Activated CD8-positive, alpha-beta memory T cell treated with anti-CD3 and anti-CD28 coated beads for 1 hour (primary cell): ENCODE measurements at regions not wholly inside any gene's neighbourhood (a gene's known extent, or its start where the extent isn't known, plus 50 kb on each side); places are given as distances from the start of the nearest gene placed in this dataset.
"Not testable (repeated sequence)": the region's sequence is repeated elsewhere in the genome, so short reads cannot be mapped to it uniquely, and the experiment has no call there.

ENCODE experiments used
- DNase-seq, 2 donors: peaks; one replicate each; pipeline ENCODE4 v3.0.0-alpha.2; 2020; ENCODE audit warnings: low read depth in 1 of 2; ENCODE audit errors: extremely low read depth in 1 of 2

DNA sequence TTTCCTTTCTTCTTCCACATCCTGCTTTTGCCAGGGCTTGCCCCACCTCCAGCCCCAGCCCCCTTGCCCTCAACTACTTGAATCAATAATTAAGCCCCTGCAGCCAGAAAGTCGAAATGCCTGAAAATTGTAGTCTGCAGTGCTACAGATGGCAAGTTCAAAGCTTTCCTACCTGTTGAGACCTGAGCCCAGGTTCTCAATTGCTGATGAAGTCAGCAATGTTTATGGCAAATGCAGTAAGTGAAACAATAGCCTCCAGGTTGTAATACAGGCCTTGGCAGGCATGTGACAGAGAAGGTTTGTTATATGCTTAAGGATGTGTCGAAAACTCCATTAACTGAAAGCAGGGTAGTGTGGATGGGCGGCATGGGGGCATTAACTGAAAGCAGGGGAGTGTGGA, 181.1 kb upstream of the SESN3 start:
- DNase-seq, result no peak

DNA sequence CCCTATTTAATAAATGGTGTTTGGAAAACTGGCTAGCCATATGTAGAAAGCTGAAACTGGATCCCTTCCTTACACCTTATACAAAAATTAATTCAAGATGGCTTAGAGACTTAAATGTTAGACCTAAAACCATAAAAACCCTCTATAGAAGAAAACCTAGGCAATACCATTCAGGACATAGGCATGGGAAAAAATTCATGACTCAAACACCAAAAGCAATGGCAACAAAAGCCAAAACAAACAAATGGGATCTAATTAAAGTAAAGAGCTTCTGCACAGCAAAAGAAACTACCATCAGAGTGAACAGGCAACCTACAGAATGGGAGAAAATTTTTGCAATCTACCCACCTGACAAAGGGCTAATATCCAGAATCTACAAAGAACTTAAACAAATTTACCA, 179.7 kb upstream of the SESN3 start:
- not testable (repeated sequence) for DNase-seq

DNA sequence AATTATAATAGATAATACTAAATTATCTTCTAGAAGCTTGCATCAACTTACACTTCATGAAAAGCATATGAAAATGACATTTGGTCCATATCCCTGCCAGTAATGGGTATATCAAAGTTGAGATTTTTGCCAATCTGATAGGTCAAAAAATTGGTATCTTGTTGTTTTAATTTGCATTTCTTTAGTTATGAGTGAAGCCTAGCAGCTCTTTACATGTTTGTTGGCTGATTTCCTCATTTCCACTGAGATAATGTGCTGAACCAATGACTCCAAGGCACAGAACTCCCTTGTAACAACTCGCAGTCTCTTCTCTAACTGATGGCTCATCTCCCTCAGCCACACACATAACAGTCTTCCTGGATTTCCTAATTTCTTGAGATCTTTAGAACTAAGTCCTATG, 175.3 kb upstream of the SESN3 start:
- no peak for DNase-seq

DNA sequence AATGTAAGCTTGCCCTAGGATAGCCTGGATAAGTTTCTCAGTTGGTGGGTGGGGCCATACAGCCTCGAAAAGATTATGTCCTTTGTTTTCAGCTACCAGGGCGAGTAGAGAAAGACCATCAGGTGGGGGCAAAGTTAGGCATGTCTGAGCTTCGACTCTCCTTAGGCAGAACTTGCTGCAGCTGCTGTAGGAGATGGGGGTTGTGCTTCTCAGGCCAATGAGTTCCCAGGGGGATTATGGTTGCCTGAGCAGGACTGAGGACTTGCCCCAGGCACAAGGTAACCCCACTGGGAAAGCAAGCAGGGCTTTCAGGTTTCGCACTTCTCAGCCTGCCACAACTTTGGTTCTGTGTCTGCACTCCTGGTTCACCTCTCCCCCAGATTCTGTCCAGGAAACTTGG, 173.4 kb upstream of the SESN3 start:
- no peak for DNase-seq

DNA sequence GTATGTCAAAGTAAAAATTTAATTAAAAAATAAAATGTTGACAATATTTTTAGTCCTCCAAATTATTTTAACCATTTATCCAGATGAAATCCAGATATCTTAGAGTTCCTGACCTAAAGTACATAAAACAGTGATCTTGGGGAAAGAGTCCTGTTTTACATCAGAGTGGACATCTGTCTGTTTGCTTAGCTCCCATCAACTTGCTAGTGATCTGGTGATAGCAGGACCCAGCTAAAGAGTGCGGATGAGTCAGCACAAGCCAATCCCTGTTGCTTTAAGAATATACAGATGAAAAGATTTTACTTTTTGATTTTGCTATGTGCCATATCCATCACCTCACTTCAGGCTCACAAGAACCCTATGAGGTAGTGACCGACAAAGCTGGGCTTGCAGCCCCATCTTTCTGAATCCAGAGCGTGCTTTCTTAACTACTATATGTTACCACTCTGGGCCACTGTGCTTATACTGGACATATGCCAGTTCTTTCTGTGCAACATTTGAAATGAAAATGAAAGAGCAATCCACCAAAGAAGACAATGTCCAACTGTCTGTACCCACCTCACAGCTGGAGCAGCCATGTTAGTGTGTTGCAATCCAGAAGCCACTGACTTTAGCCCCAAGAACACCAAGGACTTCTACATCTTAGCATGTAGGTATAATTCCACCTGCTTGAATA, 167.6 kb upstream of the SESN3 start:
- DNase-seq, result no peak

DNA sequence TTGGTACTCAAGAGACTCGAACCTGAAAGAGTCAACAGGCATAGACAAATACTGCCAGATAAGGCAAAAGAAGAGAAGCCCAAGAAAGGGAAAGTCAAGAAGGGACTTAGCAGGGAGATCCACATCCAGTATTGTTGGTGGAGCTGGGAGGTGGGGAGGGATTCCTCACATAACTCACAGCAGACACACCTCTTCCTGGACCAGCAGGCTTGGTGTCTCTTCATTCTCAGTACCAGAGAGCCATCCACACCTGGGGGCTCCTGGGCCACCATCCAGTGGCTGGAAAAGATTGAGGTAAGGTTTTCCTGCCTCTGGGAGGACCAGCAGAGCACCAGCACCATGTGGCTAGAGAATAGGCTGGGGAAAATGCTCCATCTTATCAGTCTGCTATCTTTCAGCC, 161.6 kb upstream of the SESN3 start:
- no peak for DNase-seq

DNA sequence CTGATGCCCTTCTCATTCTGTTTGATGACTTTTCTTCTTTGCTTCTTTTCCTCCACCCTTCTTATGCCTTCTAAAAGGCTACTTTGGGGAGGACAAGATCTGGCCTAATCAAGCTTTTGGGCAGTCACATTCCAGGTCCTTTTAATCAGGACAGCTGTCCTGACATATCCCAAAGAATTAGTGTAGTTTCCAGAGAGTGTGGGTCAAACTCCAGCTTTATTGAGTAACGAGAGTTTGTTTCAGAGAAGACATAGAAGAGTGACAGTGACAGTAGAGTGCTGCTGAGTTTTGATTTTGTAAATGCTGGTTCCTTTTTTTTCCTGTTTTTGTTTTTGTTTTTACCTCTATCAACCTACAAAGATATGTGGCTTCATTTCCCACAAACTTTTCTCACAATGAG, 158.4 kb upstream of the SESN3 start:
- DNase-seq, result no peak

DNA sequence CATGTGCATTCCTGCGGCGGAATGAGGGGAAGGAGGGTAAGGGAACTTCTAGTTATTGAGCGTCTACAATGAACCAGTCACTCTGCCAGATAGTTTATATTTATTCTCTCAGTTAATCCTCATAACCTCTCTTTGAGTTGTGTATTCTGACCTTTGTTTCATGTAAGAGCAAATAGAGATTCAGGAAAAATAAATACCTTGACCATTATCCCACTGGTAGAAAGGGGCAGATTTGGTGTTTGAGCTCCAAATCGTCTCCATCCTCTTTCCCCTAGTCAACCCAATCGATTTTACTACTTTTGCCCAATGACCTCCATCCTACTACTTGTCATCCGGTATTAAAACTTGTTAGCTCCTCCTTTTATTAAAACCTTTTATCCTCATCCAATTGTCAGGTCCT, 157.1 kb upstream of the SESN3 start:
- DNase-seq, result no peak

DNA sequence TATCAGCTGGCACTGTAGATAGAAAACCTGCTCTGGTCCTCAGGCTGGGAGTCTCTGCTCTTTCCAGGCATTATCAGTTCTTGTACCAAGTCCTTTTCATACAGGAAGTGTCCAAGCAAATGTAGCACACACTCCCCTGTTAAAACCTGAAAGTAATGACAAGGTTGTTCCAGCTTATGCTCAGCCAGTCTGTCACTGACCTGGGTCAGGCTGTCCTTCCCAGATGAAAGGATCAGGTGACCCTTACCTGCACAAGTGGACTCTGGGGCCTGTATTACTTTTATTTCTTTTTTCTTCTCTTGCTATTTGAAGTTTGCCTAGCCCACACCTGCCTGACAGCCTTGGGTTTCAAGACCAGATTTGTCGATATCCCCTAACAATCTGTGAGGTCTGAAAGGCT, 156.3 kb upstream of the SESN3 start:
- no peak for DNase-seq

DNA sequence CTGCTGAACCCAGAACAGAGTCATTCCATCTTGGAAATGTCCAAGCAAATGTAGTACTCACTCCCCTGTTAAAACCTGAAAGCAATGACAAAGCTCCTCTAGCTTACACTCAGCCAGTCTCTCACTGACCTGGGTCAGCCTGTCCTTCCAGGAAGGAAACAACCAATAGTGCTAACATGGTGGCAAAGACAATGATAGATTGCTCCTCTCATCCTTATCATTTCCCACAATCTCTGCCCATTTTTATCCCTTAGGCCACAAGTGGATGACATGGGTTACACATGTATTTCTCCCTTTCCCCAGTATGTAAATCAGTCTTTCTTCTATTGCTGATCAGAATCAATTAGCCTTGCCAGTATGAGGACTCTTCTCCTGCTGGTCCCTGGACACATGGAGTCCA, 154.6 kb upstream of the SESN3 start:
- DNase-seq, result no peak

DNA sequence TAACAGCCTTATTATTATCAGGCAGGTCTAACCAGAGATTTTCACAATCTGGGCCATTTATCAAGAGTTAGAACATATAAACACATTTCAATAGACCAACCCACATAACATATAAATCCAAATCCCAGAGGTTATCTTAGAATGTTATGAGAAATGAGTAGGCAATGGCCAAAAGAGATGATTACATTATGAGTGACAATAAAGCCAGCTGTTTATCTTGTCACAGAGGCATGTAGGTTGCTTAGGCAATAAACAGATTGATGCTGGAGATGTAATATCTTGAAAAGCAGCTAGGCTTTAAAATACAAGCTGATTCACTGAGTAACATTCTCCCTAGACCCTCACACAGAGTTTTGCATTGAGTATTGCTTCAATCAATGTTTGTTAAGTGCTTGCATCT, 148.5 kb upstream of the SESN3 start:
- DNase-seq, result no peak

DNA sequence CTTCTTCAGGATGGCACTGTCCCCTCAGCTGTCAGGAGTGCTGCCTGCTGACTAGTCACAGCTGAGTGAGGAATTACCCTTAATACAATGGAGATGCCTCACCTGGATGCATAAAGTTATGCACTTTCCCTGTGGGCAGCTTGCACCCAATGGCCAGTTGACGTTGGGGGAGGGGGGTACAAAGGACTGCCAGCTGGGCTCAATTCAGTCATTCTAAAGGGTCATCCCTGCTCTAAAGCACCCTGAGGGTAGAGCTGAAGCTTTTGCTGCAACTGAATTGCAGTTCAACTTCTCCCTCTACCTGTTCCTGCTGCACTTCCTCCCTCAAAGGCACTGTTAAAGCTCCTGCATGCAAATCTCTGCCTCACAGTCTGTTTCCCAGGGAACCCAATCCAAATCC, 147.8 kb upstream of the SESN3 start:
- DNase-seq, result no peak

DNA sequence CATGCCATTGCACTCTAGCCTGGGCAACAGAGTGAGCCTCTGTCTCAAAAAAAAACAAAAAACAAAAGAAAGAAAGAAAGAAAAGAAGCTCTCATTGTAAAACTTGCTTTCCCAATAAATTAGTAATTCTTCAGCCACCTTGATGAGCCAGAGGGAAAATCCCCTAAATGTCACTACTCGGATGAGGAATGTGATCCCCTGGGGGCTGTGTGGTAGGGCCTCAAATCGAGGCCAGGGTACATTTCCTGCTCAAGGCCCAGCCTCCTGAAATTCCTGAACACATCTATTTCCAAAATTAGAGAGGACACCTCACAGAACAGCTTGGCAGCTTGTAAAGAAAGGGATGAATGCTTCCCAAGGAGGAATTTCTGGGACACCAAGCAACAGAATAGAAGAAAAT, 147.1 kb upstream of the SESN3 start:
- no peak for DNase-seq

DNA sequence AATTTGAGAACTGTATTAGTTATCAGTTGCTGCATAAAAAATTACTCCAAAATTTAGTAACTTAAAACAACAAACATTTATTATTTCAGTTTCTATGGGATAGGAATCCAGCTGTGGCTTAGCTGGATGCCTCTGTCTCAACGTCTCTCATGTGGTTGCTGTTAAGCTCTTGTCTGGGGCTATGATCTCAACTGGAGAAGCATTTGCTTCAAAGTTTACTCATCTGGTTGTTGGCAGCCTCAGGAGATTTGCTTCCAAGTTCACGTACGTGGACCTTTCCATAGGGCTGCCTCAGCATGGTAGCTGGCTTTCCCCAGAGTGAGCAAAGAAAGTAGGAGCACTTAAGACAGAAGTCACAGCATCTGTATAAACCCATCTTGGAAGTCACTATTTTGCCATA, 144.9 kb upstream of the SESN3 start:
- no peak for DNase-seq

DNA sequence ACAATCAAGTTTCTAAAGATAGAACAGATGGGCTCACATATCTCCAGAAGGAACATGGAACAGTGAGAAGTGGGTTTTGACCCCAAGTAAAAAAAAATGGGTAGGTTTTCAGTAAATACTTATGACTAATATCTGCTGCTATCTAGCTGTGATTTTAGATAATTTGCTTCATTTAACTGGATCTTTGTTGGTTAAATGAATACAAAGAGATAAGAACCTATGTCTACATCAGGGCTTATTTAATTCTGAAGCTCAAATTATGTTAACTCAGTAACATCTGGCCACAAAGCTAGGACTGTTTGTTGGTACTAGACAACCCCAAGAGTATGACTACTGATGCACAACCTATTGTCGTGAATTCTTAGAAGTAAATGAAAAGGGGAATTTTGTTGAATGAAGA, 144.4 kb upstream of the SESN3 start:
- no peak for DNase-seq

DNA sequence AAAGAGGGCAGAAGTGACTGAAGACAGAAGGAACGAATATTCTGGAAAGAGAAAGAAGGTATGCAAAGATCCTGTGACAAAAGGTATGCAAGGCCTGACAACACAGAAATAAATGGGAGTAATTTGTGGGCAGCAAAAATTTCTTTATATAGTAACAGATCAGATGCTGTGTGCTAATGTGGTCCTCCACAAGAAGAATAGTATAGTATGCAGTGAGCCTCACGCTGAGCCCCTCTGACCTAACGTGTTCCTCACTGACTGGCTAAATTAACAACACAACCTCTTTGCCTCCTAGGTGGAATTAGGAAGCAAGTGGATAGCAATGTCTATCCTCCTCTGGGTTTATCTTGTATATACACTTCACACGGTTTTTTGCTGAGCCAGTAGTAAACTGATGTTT, 143.1 kb upstream of the SESN3 start:
- no peak for DNase-seq

DNA sequence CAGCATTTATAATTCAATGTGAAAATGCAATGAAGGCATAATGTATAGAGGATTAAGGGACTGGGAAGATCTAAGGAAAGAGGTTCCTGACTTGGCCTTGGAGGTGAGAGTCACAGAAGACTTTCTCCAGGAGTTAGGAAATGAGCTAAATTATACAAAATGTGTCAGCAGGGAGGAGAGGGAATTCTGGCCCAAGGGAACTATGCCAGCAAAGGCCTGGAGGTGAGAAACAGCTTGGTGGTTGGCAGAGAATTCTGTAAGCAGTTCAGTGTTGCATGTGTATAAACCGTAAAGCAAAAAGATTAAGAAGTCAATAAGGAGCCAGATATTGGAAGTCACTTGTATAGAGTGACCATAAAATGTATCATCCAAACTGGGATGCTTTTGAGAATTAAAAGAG, 142.2 kb upstream of the SESN3 start:
- DNase-seq, result no peak

DNA sequence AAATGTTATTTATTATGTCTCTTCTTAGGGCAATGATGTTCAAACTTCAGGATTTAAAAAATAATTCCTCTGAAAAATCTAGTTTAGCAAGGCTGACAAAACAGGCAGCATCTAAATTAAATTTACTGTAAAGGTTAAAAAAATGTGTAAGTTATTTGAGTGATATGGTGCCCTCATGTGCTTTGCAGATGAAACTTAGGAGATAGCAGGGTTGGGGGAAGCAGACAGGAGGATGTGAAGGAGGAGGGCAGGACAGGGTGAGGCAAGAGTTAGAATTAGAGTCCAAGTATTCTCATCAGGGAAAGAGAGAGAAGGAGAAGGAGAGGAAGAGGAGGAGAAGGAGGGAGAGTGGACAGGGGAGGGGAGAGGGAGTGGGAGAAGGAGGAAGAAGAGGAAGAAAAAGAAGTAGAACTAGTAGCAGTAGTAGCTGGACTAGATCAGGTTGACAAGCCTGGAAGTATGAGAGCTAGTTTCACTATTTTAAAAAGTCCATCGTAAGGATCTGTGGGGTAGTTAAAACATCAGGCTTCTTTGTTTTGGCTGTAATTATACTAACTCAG, 141.2 kb upstream of the SESN3 start:
- DNase-seq, result no peak

DNA sequence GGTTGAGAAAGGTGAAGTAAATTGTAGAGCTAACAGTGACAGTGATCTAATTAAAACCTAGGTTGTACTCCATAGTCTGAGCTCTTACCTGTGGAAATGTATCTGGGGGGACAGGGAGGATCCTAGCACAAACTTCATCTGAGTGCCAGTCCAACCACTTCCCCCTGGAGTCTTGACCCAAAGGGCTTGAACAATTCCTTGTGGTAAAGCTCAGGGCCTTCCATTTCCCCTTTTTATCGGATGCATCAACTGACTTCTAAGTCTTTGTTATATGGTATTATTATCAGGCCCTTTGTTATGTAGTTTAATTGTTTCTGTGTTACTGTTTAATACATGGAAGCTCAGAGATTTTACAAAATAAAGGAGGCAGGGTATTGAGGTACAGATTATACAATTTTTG, 140.2 kb upstream of the SESN3 start:
- no peak for DNase-seq

DNA sequence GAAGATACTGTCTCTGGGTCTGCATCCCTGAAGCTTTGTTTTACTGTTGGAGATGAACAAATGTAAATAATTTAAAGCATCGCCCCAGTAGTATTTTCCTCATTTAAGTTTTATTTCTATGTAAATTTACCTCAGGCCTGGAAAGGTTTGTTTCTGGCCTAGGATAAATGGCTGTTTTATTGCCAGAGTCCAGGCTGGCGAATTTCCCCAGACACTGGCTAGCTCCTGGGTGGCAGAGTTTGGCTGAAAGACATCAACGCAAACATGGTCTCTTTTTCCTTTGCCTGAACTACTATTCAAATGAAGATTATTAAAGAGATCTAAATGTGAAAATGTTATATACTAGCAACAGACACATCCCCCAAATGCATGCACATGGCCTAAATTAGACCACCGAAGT, 136.7 kb upstream of the SESN3 start:
- DNase-seq, result no peak

DNA sequence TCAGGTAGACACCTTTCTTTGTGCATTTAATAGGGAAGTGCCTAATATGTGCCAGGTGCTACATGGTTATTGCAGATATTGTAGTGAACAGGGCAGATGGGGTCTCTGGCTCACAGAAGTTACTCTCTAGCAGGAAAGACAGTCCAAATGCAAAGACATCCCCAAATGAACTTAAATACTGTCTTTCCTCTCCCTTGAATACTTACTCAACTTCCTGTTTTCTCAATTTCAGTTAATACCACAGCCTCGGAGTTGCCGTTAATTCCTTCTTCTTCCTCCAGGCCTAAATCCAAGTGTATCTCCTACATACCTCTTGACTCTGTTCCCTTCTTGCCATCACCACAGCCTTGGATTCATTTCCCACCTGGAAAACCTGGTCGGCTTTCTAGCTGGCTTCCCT, 134.3 kb upstream of the SESN3 start:
- no peak for DNase-seq

DNA sequence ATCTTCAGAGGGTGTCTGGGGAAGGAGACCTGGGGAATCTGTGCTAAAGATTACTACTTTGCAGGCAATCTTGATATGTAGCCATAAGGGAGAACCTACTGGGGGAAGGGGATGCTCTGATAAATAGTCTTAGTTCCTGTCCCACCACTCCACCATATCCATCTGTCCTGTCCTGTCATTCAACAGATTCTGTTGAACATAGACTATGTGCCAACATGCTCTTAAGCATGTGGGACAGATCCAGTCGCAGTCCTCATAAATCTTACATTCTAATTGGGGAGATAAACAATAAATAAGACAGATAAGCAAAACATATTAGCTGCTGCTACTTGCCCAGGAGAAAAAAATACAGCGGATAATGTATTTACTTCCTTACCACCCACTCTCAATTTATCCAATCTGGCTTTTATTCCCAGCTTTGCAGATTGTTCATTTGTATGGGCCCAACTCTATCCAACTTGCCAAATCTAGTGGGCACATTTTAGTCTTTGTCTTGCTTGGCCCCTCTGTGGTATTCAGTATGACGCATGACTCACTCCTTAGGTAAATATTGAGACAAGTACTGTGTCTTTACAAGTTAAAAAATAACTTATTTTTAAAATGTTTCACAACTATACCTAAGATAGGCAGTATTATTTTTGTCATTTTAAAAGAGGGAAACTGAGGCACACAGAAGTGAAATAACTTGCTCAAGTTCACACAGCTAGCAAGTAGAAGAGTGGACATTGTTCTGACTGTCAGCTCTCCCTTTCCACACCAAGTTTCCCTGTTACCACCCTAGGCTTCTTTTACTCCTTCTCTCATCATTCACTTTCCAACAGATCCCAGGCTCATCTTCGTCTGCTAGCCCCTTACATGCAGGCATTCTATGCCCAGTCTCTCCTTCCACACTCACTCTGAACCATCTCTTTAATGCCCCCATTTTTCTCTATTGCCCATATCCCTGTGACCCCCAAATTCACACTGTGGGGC, 133.6 kb upstream of the SESN3 start:
- DNase-seq, result no peak
